Prostate gland (tissue), 2 donors: ENCODE measurements at regions not wholly inside any gene's neighbourhood (a gene's known extent, or its start where the extent isn't known, plus 50 kb on each side); places are given as distances from the start of the nearest gene placed in this dataset.
"Not testable (repeated sequence)": the region's sequence is repeated elsewhere in the genome, so short reads cannot be mapped to it uniquely, and the experiment has no call there.

Source experiments
- POLR2AphosphoS5 ChIP-seq: sonication (generic); formaldehyde crosslinking; IDR thresholded peaks from one replicate; pipeline ENCODE4 v1.6.1; 2017; ENCODE audit warnings: antibody characterized with exemption
- TF ChIP-seq, protein P1 (sequence below), 4 experiments: fragments of 200-600 bp in 2 of 4; fragments of 450-650 bp in 2 of 4; sonication (generic) in 2 of 4; IDR thresholded peaks; 1 replicate in 3 of 4; 2 replicates in 1 of 4; pipeline ENCODE4 v1.5.1; 2016 to 2019; ENCODE audit warnings: antibody characterized with exemption in 4 of 4, mild to moderate bottlenecking in 2 of 4, moderate library complexity in 2 of 4

DNA sequence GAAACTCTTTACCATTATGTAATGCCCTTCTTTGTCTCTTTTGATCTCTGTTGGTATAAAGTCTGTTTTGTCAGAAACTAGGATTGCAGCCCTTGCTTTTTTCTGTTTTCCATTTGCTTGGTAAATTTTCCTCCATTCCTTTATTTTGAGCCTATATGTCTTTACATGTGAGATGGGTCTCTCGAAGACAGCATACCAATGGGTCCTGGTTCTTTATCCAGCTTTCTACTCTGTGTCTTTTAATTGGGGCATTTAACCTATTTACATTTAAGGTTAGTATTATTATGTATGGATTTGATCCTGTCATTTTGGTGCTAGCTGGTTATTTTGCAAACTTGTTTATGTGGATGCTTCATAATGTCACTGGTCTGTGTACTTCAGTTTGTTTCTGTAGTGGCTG is 191.3 kb downstream of the S1PR1 start:
- TF ChIP-seq, protein P1, sequence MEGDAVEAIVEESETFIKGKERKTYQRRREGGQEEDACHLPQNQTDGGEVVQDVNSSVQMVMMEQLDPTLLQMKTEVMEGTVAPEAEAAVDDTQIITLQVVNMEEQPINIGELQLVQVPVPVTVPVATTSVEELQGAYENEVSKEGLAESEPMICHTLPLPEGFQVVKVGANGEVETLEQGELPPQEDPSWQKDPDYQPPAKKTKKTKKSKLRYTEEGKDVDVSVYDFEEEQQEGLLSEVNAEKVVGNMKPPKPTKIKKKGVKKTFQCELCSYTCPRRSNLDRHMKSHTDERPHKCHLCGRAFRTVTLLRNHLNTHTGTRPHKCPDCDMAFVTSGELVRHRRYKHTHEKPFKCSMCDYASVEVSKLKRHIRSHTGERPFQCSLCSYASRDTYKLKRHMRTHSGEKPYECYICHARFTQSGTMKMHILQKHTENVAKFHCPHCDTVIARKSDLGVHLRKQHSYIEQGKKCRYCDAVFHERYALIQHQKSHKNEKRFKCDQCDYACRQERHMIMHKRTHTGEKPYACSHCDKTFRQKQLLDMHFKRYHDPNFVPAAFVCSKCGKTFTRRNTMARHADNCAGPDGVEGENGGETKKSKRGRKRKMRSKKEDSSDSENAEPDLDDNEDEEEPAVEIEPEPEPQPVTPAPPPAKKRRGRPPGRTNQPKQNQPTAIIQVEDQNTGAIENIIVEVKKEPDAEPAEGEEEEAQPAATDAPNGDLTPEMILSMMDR (IDR thresholded peaks at IDR 0.05): not testable (repeated sequence)
- TF ChIP-seq POLR2AphosphoS5: not testable (repeated sequence)
